H1 (cell line): ENCODE measurements at regions not wholly inside any gene's neighbourhood (a gene's known extent, or its start where the extent isn't known, plus 50 kb on each side); places are given as distances from the start of the nearest gene placed in this dataset.

Source experiments
- SIN3A ChIP-seq, 2 experiments: IDR thresholded peaks in 1 of 2; conservative IDR thresholded peaks in 1 of 2; 2 replicates each; pipeline ENCODE4 v1.6.1; 2011 to 2012; ENCODE audit warnings: low read length in 2 of 2, improper control_type of control experiment in 1 of 2, low read depth in 1 of 2, mild to moderate bottlenecking in 1 of 2

DNA sequence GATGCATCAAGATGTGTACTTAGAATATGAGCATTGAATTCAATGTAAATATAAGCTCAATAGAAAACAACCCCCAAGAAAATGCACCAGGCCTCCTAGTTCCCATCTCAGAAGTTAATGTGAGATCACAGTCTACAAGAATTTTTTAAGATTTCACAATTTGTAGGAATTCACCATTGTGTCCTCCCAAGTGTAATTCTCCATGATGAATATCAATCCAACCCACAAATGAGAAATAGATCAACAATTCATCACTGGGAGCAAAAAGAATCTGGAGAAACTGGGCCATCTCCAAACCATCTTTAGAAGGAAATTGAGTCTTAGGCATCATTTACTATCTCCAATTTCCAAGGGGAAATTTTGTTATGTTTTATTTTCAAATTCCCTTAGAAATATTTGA lies 310.5 kb upstream of the GOT2 start (continued):
- TF ChIP-seq SIN3A (conservative IDR thresholded peaks at IDR 0.05 in 1 of 2, IDR thresholded peaks at IDR 0.05 in 1 of 2; ENCODE audit: low read depth in 1 of 2, low read length in 2 of 2): no peak
